ENCODE measurements at regions not wholly inside any gene's neighbourhood (a gene's known extent, or its start where the extent isn't known, plus 50 kb on each side); places are given as distances from the start of the nearest gene placed in this dataset.

DNA sequence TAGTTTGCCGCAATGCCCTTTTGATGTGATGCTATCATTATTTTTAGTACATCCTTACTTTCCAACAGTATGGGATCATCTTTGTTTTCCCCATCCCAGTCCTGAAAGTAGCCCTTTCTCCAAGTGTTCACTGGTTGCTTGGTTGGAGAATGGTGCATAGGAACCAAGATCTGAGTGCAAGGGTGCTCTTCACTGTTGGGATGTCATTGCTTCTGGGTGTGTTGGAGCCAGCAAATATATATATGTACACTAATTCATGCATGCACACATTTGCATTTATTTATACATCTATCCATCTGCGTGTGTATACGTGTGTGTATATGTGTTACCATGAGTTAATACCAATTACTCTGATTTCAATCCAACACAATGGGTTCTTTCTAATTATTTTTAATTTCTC lies 64.1 kb upstream of the RFLNA start:
- H3K9me3 ChIP-seq = no peaks in the 10 kb centered on the region
- H3K4me3 ChIP-seq = no peak overlapping the region
- ATAC-seq (no peak), DNase-seq (no peak)
- intact Hi-C loops (cut with DNase I, micrococcal nuclease) = no loop called here
- TF ChIP-seq CTCF (IDR thresholded peaks at IDR 0.05) = no peak
- H3K36me3 ChIP-seq (ENCODE audit: low read depth) = no peaks in the 10 kb centered on the region
- H3K4me1 ChIP-seq (ENCODE audit: low read depth) = peaks cover 24% of the 10 kb centered on the region

- H3K9me3 ChIP-seq = no peaks in the 10 kb centered on the region
- no peaks in the 10 kb centered on the region for H3K36me3 ChIP-seq (ENCODE audit: low read depth)
- DNase-seq (peak; percentile 76 to 80 (median 77)), ATAC-seq (peak; percentile 89)
- intact Hi-C loops (cut with DNase I, micrococcal nuclease) = no loop called here
- H3K4me3 ChIP-seq = no peak overlapping the region
- no peak for TF ChIP-seq CTCF (IDR thresholded peaks at IDR 0.05)
- H3K4me1 ChIP-seq (ENCODE audit: low read depth) = peaks cover 28% of the 10 kb centered on the region
These were observed 62.8 kb upstream of the RFLNA start for GRCh38 chr12:124231980-124232653.

- no peaks in the 10 kb centered on the region for H3K9me3 ChIP-seq
- no peak for TF ChIP-seq CTCF (IDR thresholded peaks at IDR 0.05)
- no peak for ATAC-seq
- DNase-seq = no peak
- H3K4me3 ChIP-seq = no peak overlapping the region
- H3K36me3 ChIP-seq (ENCODE audit: low read depth) = no peaks in the 10 kb centered on the region
- intact Hi-C loops (cut with DNase I, micrococcal nuclease) = no loop called here
- peaks cover 28% of the 10 kb centered on the region for H3K4me1 ChIP-seq (ENCODE audit: low read depth)
These were observed 62.3 kb upstream of the RFLNA start for GRCh38 chr12:124232654-124232987.

- Histone ChIP-seq H3K9me3 (no peaks in the 10 kb centered on the region), H3K4me3 (no peak overlapping the region), H3K4me1 (ENCODE audit: low read depth) (peaks cover 33% of the 10 kb centered on the region), H3K36me3 (ENCODE audit: low read depth) (no peaks in the 10 kb centered on the region)
- ATAC-seq (peak; percentile 33), DNase-seq (peak in 1 of 3 donors; percentile 36)
- intact Hi-C loops (cut with DNase I, micrococcal nuclease) = no loop called here
- TF ChIP-seq CTCF (IDR thresholded peaks at IDR 0.05) = no peak
These were observed 61.7 kb upstream of the RFLNA start for GRCh38 chr12:124233041-124233796.

GRCh38 chr12:124233846-124234640 lies 60.9 kb upstream of the RFLNA start:
- Histone ChIP-seq H3K4me1 (ENCODE audit: low read depth) (peaks cover 36% of the 10 kb centered on the region), H3K4me3 (no peak overlapping the region), H3K9me3 (no peaks in the 10 kb centered on the region), H3K36me3 (ENCODE audit: low read depth) (no peaks in the 10 kb centered on the region)
- intact Hi-C loops (cut with DNase I, micrococcal nuclease) = no loop called here
- ATAC-seq (no peak), DNase-seq (no peak)
- TF ChIP-seq CTCF (IDR thresholded peaks at IDR 0.05) = no peak
